H9 (cell line): ENCODE measurements at regions not wholly inside any gene's neighbourhood (a gene's known extent, or its start where the extent isn't known, plus 50 kb on each side); places are given as distances from the start of the nearest gene placed in this dataset.

Experiments
- DNase-seq: peaks from one replicate; pipeline ENCODE4 v3.0.0-alpha.2; 2017
- H2AFZ ChIP-seq: one replicate; pipeline ENCODE4 v1.6.1; 2013; ENCODE audit warnings: mild to moderate bottlenecking, low read length, control low read depth, moderate library complexity
- H2AK5ac ChIP-seq: 2 replicates; pipeline ENCODE4 v1.6.1; 2013; ENCODE audit warnings: low read length, control low read depth, mixed read lengths; ENCODE audit not compliant: insufficient read length
- H2BK120ac ChIP-seq: one replicate; pipeline ENCODE4 v1.6.1; 2013; ENCODE audit warnings: low read depth, mild to moderate bottlenecking, low read length, control low read depth, inconsistent platforms; ENCODE audit not compliant: poor library complexity, severe bottlenecking
- H2BK12ac ChIP-seq: 2 replicates; pipeline ENCODE4 v1.6.1; 2013; ENCODE audit warnings: low read length, control low read depth, mixed read lengths, low read depth; ENCODE audit not compliant: insufficient read length
- H2BK15ac ChIP-seq: 2 replicates; pipeline ENCODE4 v1.6.1; 2013; ENCODE audit warnings: low read depth, low read length, control low read depth
- H2BK20ac ChIP-seq: one replicate; pipeline ENCODE4 v1.6.1; 2013; ENCODE audit warnings: low read depth, mild to moderate bottlenecking, low read length, control low read depth, inconsistent platforms; ENCODE audit not compliant: poor library complexity, severe bottlenecking
- H2BK5ac ChIP-seq: 2 replicates; pipeline ENCODE4 v1.6.1; 2013; ENCODE audit warnings: low read length, control low read depth, mixed read lengths; ENCODE audit not compliant: insufficient read length
- H3K14ac ChIP-seq: 2 replicates; pipeline ENCODE4 v1.6.1; 2013; ENCODE audit warnings: low read length, control low read depth; ENCODE audit not compliant: insufficient read depth
- H3K18ac ChIP-seq: 2 replicates; pipeline ENCODE4 v1.6.1; 2013; ENCODE audit warnings: low read depth, mild to moderate bottlenecking, mixed read lengths, low read length, control low read depth; ENCODE audit not compliant: insufficient read length
- H3K23ac ChIP-seq: 2 replicates; pipeline ENCODE4 v1.6.1; 2013; ENCODE audit warnings: low read length, control low read depth, mixed read lengths, low read depth; ENCODE audit not compliant: insufficient read length
- H3K23me2 ChIP-seq: 2 replicates; pipeline ENCODE4 v1.6.1; 2013; ENCODE audit warnings: low read depth, mild to moderate bottlenecking, mixed read lengths, low read length, control low read depth; ENCODE audit not compliant: insufficient read length, poor library complexity, severe bottlenecking
- H3K27ac ChIP-seq: 2 replicates; pipeline ENCODE4 v1.5.1; 2013; ENCODE audit warnings: low read length, control low read depth, mixed read lengths, low read depth; ENCODE audit not compliant: insufficient read length
- H3K27me3 ChIP-seq: 2 replicates; pipeline ENCODE4 v1.6.1; 2013; ENCODE audit warnings: low read length, control low read depth, inconsistent platforms; ENCODE audit not compliant: insufficient read depth
- H3K4ac ChIP-seq: 2 replicates; pipeline ENCODE4 v1.6.1; 2013; ENCODE audit warnings: low read depth, mild to moderate bottlenecking, control low read depth, inconsistent platforms, low read length, moderate library complexity
- H3K4me1 ChIP-seq: 2 replicates; pipeline ENCODE4 v1.6.1; 2013; ENCODE audit warnings: low read length, control low read depth, inconsistent platforms; ENCODE audit not compliant: insufficient read depth
- H3K4me2 ChIP-seq: 2 replicates; pipeline ENCODE4 v1.6.1; 2013; ENCODE audit warnings: low read length, control low read depth, mixed read lengths; ENCODE audit not compliant: insufficient read length, insufficient read depth
- H3K56ac ChIP-seq: 2 replicates; pipeline ENCODE4 v1.6.1; 2013; ENCODE audit warnings: low read depth, mild to moderate bottlenecking, mixed read lengths, low read length, control low read depth; ENCODE audit not compliant: insufficient read length
- H3K79me1 ChIP-seq: 2 replicates; pipeline ENCODE4 v1.6.1; 2013; ENCODE audit warnings: low read depth, mild to moderate bottlenecking, moderate library complexity, low read length, control low read depth, inconsistent platforms; ENCODE audit not compliant: insufficient read depth, poor library complexity, severe bottlenecking
- H3K79me2 ChIP-seq: 2 replicates; pipeline ENCODE4 v1.6.1; 2013; ENCODE audit warnings: low read length, control low read depth, inconsistent platforms; ENCODE audit not compliant: insufficient read depth
- H3K9ac ChIP-seq: 2 replicates; pipeline ENCODE4 v1.6.1; 2013; ENCODE audit warnings: low read length, control low read depth, mixed read lengths; ENCODE audit not compliant: insufficient read length; ENCODE audit errors: extremely low read depth
- H3K9me3 ChIP-seq: one replicate; pipeline ENCODE4 v1.6.1; 2013; ENCODE audit warnings: low read depth, low read length, inconsistent platforms; ENCODE audit not compliant: control insufficient read depth
- H3T11ph ChIP-seq: one replicate; pipeline ENCODE4 v1.6.1; 2013; ENCODE audit warnings: mild to moderate bottlenecking, low read length, control low read depth, inconsistent platforms
- H4K20me1 ChIP-seq: one replicate; pipeline ENCODE4 v1.6.1; 2013; ENCODE audit not compliant: control insufficient read depth, insufficient read length, insufficient read depth
- H4K5ac ChIP-seq: 2 replicates; pipeline ENCODE4 v1.6.1; 2013; ENCODE audit warnings: low read depth, mild to moderate bottlenecking, mixed read lengths, low read length, control low read depth; ENCODE audit not compliant: insufficient read length
- H4K8ac ChIP-seq: replicated peaks from 2 replicates; pipeline ENCODE4 v1.6.1; 2013; ENCODE audit warnings: low read length, control low read depth, mixed read lengths, low read depth; ENCODE audit not compliant: insufficient read length
- H4K91ac ChIP-seq: 2 replicates; pipeline ENCODE4 v1.6.1; 2013; ENCODE audit warnings: low read depth, mild to moderate bottlenecking, moderate library complexity, mixed read lengths, low read length, control low read depth; ENCODE audit not compliant: insufficient read length
- H3K27ac Mint-ChIP-seq, 3 experiments: 2 replicates in 2 of 3; 3 replicates in 1 of 3; pipeline ENCODE4 v1.8.0; 2020 to 2021; ENCODE audit warnings: mixed read lengths in 3 of 3, mild to moderate bottlenecking in 1 of 3, moderate library complexity in 1 of 3
- H3K27me3 Mint-ChIP-seq: 2 replicates; pipeline ENCODE4 v1.8.0; 2021; ENCODE audit warnings: low read depth, mild to moderate bottlenecking, moderate library complexity, mixed read lengths
- H3K36me3 Mint-ChIP-seq, 3 experiments: 2 replicates in 2 of 3; 3 replicates in 1 of 3; pipeline ENCODE4 v1.8.0; 2020 to 2021; ENCODE audit warnings: low read depth in 3 of 3, mixed read lengths in 3 of 3; ENCODE audit not compliant: insufficient read depth in 1 of 3
- H3K4me1 Mint-ChIP-seq, 2 experiments: 2 replicates each; pipeline ENCODE4 v1.8.0; 2020; ENCODE audit warnings: mixed read lengths in 2 of 2
- H3K4me3 Mint-ChIP-seq, 2 experiments: 2 replicates in 1 of 2; 3 replicates in 1 of 2; pipeline ENCODE4 v1.8.0; 2020 to 2021; ENCODE audit warnings: mild to moderate bottlenecking in 2 of 2, mixed read lengths in 2 of 2, moderate library complexity in 1 of 2
- H3K9me3 Mint-ChIP-seq, 2 experiments: 2 replicates in 1 of 2; 3 replicates in 1 of 2; pipeline ENCODE4 v1.8.0; 2020; ENCODE audit warnings: mild to moderate bottlenecking in 2 of 2, mixed read lengths in 2 of 2, moderate library complexity in 1 of 2
- CTCF ChIP-seq: fragments of 200-600 bp; sonication (generic); conservative IDR thresholded peaks from 3 replicates; pipeline ENCODE4 v1.8.0; 2021; ENCODE audit warnings: antibody characterized with exemption, mild to moderate bottlenecking
- WGBS: extraction: QIAGEN DNeasy Blood & Tissue Kit; methylation state at CpG from one replicate; pipeline ENCODE4 v1.1.7; 2013; ENCODE audit warnings: missing lambda C conversion rate, low lambda C conversion rate, mixed read lengths; ENCODE audit not compliant: insufficient read length; ENCODE audit errors: extremely low coverage; 5-methylcytosine and 5-hydroxymethylcytosine counted together

- H3K9ac ChIP-seq: no peak overlapping the region
- H2AK5ac ChIP-seq: no peak overlapping the region
- H2BK15ac ChIP-seq: no peak overlapping the region
- H3K27ac Mint-ChIP-seq: no peak overlapping the region
- no peaks in the 10 kb centered on the region for H3K79me1 ChIP-seq
- H3K27me3 ChIP-seq: no peaks in the 10 kb centered on the region
- H2BK12ac ChIP-seq: no peak overlapping the region
- no peaks in the 10 kb centered on the region for H3K23me2 ChIP-seq
- WGBS: no CpG with 5 or more reads among the region's 3 CpGs
- H3K9me3 ChIP-seq: no peaks in the 10 kb centered on the region
- peaks cover 2 to 3% of the 10 kb centered on the region in 2 experiments; a peak in 2 of 5 replicates for H3K9me3 Mint-ChIP-seq
- no peak overlapping the region for H2AFZ ChIP-seq
- no peak overlapping the region for H2BK5ac ChIP-seq
- H3K36me3 Mint-ChIP-seq: no peaks in the 10 kb centered on the region
- H3K27me3 Mint-ChIP-seq: no peaks in the 10 kb centered on the region
- no peak overlapping the region for H3T11ph ChIP-seq
- H3K4me1 ChIP-seq: no peaks in the 10 kb centered on the region
- H3K18ac ChIP-seq: no peak overlapping the region
- no peak overlapping the region for H3K4ac ChIP-seq
- H3K4me2 ChIP-seq: no peak overlapping the region
- no peaks in the 10 kb centered on the region for H4K20me1 ChIP-seq
- H3K56ac ChIP-seq: no peak overlapping the region
- no peak overlapping the region for H3K27ac ChIP-seq
- no peak overlapping the region for H3K23ac ChIP-seq
- no peak for TF ChIP-seq CTCF
- H3K4me1 Mint-ChIP-seq: no peaks in the 10 kb centered on the region
- no peaks in the 10 kb centered on the region for H3K79me2 ChIP-seq
- H4K5ac ChIP-seq: no peak overlapping the region
- H3K14ac ChIP-seq: no peak overlapping the region
- DNase-seq: no peak
- no peak overlapping the region for H4K8ac ChIP-seq
- no peak overlapping the region for H2BK20ac ChIP-seq
- H4K91ac ChIP-seq: no peak overlapping the region
- no peak overlapping the region for H2BK120ac ChIP-seq
- H3K4me3 Mint-ChIP-seq: no peak overlapping the region
These were observed 581.7 kb upstream of the RIOK2 start for GRCh38 chr5:97764700-97765099.
